Activated naive CD8-positive, alpha-beta T cell (primary cell): ENCODE measurements at regions not wholly inside any gene's neighbourhood (a gene's known extent, or its start where the extent isn't known, plus 50 kb on each side); places are given as distances from the start of the nearest gene placed in this dataset.

Experiments
- H3K27ac Mint-ChIP-seq: one replicate; pipeline ENCODE4 v1.8.0; 2021; ENCODE audit warnings: mixed read lengths
- H3K27me3 Mint-ChIP-seq: one replicate; pipeline ENCODE4 v1.8.0; 2021; ENCODE audit warnings: mixed read lengths
- H3K36me3 Mint-ChIP-seq: one replicate; pipeline ENCODE4 v1.8.0; 2021; ENCODE audit warnings: mixed read lengths
- H3K4me1 Mint-ChIP-seq: one replicate; pipeline ENCODE4 v1.8.0; 2021; ENCODE audit warnings: low read depth, mixed read lengths
- H3K4me3 Mint-ChIP-seq: one replicate; pipeline ENCODE4 v1.8.0; 2021; ENCODE audit warnings: mild to moderate bottlenecking, mixed read lengths
- H3K9me3 Mint-ChIP-seq: one replicate; pipeline ENCODE4 v1.8.0; 2021; ENCODE audit warnings: low read depth, mixed read lengths

GRCh38 chr14:97446087-97446486, 648.9 kb downstream of the VRK1 start:
- Mint-ChIP-seq H3K4me1 (peaks cover 24% of the 10 kb centered on the region), H3K27ac (no peak overlapping the region), H3K9me3 (no peaks in the 10 kb centered on the region), H3K27me3 (no peaks in the 10 kb centered on the region), H3K36me3 (no peaks in the 10 kb centered on the region), H3K4me3 (no peak overlapping the region)

DNA sequence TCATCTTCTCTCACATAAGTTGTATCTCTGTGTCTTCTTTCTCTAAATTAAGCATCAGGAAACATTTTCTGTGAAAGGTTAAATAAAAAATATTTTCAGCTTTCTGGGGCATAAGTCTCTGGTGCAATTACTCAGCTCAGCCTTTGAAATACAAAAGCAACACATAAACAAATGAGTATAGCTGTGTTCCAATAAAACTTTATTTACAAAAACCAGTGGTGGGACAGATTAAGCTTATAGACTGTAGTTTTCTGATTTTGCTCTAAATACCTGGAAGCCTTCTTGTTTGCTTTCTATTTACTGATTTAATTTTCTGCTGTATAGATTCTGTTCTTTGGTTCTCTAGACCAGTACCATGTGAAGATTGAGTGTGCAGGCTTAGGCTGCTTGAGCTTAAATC, 655.1 kb downstream of the VRK1 start:
- Mint-ChIP-seq H3K27ac (no peak overlapping the region), H3K27me3 (no peaks in the 10 kb centered on the region), H3K4me3 (no peak overlapping the region), H3K9me3 (no peaks in the 10 kb centered on the region), H3K36me3 (no peaks in the 10 kb centered on the region), H3K4me1 (peaks cover 13% of the 10 kb centered on the region)

- Mint-ChIP-seq H3K4me1 (peaks cover 30% of the 10 kb centered on the region), H3K9me3 (no peaks in the 10 kb centered on the region), H3K27ac (no peak overlapping the region), H3K4me3 (no peak overlapping the region), H3K36me3 (no peaks in the 10 kb centered on the region), H3K27me3 (no peaks in the 10 kb centered on the region)
Measured at GRCh38 chr14:97453991-97454390, 656.8 kb downstream of the VRK1 start.

GRCh38 chr14:97456462-97456861, 659.3 kb downstream of the VRK1 start:
- Mint-ChIP-seq H3K4me1 (peaks cover 42% of the 10 kb centered on the region), H3K27ac (peak overlapping the region; percentile 99), H3K4me3 (peak overlapping the region; percentile 95), H3K36me3 (peaks cover 11% of the 10 kb centered on the region), H3K27me3 (no peaks in the 10 kb centered on the region), H3K9me3 (no peaks in the 10 kb centered on the region)

DNA sequence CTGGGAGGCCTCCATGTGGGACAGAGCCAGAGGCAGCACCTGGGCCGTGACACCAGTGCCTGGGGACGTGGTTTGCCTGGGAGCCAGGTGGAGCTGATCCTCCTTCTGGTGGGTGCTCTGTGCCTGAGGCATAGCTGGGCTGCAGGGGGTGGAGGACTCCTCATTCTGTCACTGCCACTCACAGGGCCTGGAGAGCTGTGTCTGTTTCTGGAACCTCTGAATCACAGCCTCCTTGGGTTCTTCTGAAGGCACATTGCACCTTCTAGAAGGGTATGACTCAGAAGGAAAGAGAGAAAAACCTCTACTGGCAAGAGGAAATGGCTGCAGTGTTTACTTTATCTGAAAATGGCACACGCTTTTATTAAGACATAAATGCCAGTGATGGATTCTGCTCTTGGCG, 659.8 kb downstream of the VRK1 start:
- Mint-ChIP-seq H3K27me3 (no peaks in the 10 kb centered on the region), H3K9me3 (no peaks in the 10 kb centered on the region), H3K36me3 (peaks cover 16% of the 10 kb centered on the region), H3K4me1 (peaks cover 44% of the 10 kb centered on the region), H3K27ac (peak overlapping the region; percentile 99), H3K4me3 (peak overlapping the region; percentile 95)

DNA sequence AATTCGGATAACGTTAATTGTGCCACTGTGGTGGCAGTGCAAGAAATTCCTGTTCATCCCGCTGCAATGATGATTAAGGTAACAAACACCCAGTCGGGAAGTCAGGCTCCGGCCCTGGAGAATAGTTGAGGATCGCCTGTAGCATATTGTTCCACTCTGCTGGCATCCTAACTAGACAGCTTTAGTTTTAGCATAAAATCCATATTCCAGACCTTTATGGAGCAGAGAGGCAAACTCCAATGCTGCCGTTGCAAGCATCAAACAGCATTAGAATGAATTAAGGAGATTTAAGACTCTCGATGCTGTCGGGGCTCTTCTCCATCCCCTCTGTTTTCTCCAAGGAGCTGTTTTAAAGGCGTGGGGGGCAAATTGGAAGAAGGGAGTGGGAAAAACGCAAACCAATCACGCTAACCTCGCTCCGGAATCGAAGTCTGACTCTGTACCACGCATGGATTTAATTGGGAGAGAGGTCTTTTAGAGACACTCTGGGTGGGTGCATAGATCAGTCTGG, 660.4 kb downstream of the VRK1 start:
- Mint-ChIP-seq H3K27me3 (no peaks in the 10 kb centered on the region), H3K36me3 (peaks cover 23% of the 10 kb centered on the region), H3K27ac (peak overlapping the region; percentile 99), H3K4me3 (peak overlapping the region; percentile 95), H3K9me3 (no peaks in the 10 kb centered on the region), H3K4me1 (peaks cover 47% of the 10 kb centered on the region)

- Mint-ChIP-seq H3K9me3 (no peaks in the 10 kb centered on the region), H3K36me3 (peaks cover 29% of the 10 kb centered on the region), H3K27ac (peak overlapping the region; percentile 99), H3K4me1 (peaks cover 51% of the 10 kb centered on the region), H3K27me3 (no peaks in the 10 kb centered on the region), H3K4me3 (peak overlapping the region; percentile 95)
Measured at GRCh38 chr14:97458255-97458654, 661.1 kb downstream of the VRK1 start.

DNA sequence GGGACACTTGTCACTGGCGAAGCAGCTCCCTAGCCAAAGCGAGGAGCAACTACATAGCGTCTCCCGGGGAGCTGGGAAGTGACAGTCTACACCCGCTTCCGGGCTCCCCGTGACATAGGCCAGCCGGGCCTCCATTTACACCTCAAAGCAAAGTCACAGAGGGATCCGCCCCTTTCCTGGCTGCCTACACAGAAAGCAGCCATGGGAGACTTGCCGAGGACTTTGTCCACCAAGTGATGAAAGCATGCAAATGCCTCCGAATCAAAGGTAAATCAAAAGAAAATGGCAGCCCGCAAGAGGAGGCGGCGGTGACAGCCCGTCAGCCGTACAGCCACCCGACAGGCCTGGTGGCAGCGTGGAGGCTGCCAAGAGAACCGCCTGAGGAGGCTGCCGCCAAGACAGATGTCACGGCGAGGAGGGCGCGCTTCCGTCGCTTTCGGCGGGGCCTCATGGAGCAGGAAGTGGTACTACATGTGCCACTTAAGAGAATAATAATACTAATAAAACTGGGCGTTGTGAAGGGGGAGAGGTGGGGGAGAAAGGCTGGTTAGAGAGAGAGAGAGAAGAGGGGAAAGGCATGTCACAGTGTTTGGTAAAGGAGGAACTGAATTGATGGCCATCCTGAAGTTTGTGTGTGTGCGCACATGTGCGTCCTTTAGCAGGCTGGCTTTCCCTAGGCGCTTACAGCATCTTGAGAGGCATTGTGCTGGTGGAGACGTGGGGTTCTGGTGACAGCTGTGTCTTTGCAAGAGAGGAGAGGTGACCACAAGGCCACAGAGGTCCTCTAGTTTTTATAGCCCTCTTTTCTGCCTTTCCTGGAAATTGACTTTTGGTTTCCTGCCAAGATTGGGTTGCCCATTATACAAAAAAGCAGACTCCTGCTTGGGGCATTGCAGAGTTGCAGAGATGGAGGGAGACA, 661.7 kb downstream of the VRK1 start:
- Mint-ChIP-seq H3K4me1 (peaks cover 51% of the 10 kb centered on the region), H3K4me3 (peak overlapping the region; percentile 95)

DNA sequence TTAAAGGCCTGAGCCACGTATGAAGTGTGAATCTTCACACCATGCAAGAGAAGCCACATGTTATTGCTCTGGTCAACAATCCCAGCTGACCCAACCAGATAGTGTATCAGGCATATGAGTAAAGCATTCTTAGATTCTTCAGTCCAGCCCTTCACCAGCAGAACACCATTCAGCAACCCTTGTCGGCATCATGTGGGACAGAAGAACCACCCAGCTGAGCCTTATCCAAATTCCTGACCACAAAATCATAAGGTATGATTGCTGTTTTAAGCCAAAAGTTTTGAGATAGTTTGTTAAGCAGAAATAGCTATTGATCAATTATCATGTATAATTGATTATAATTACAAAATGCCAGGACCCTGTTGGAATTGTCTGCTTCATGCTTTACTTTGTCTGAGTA, 664.9 kb downstream of the VRK1 start:
- no peak overlapping the region for H3K27ac Mint-ChIP-seq
- no peaks in the 10 kb centered on the region for H3K27me3 Mint-ChIP-seq
- H3K36me3 Mint-ChIP-seq: peaks cover 46% of the 10 kb centered on the region
- no peak overlapping the region for H3K4me3 Mint-ChIP-seq
- no peaks in the 10 kb centered on the region for H3K9me3 Mint-ChIP-seq
- H3K4me1 Mint-ChIP-seq: peaks cover 55% of the 10 kb centered on the region

More for the DNA sequence above, 661.7 kb downstream of the VRK1 start:
- H3K9me3 Mint-ChIP-seq: no peaks in the 10 kb centered on the region
- H3K27me3 Mint-ChIP-seq: no peaks in the 10 kb centered on the region
- peak overlapping the region; percentile 99 for H3K27ac Mint-ChIP-seq
- peaks cover 32% of the 10 kb centered on the region for H3K36me3 Mint-ChIP-seq

GRCh38 chr14:97468220-97468619, 671.0 kb downstream of the VRK1 start:
- peaks cover 33% of the 10 kb centered on the region for H3K4me1 Mint-ChIP-seq
- H3K27ac Mint-ChIP-seq: peak overlapping the region; percentile 18
- no peaks in the 10 kb centered on the region for H3K27me3 Mint-ChIP-seq
- no peaks in the 10 kb centered on the region for H3K9me3 Mint-ChIP-seq
- H3K4me3 Mint-ChIP-seq: no peak overlapping the region
- H3K36me3 Mint-ChIP-seq: peaks cover 48% of the 10 kb centered on the region

GRCh38 chr14:97477353-97477752, 680.2 kb downstream of the VRK1 start:
- Mint-ChIP-seq H3K36me3 (peaks cover 11% of the 10 kb centered on the region), H3K27ac (no peak overlapping the region), H3K4me1 (peaks cover 5% of the 10 kb centered on the region), H3K4me3 (no peak overlapping the region), H3K9me3 (no peaks in the 10 kb centered on the region), H3K27me3 (no peaks in the 10 kb centered on the region)

DNA sequence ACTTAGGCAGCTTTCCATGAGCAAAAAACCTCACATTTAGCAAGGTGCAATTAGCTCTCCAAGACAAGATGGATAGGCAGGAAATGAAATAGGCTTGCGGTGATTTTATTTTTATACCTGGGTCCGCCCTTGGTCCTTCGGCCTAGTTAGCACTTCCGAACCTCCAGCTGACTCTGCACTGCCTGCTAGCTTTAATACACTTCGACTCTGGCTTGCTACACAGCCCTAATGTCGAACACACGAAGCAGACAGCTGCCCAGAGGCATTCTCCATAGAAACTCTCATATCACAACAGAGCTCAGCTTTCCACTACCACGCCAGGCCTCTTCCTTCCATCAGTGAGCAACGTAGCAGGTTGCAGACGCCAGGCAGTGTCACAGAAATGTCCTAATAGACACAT, 688.0 kb downstream of the VRK1 start:
- Mint-ChIP-seq H3K27ac (no peak overlapping the region), H3K9me3 (no peaks in the 10 kb centered on the region), H3K27me3 (no peaks in the 10 kb centered on the region), H3K4me3 (no peak overlapping the region), H3K36me3 (peaks cover 3% of the 10 kb centered on the region), H3K4me1 (peaks cover 6% of the 10 kb centered on the region)

GRCh38 chr14:97486601-97487120, 689.5 kb downstream of the VRK1 start:
- Mint-ChIP-seq H3K4me1 (peaks cover 5% of the 10 kb centered on the region), H3K27ac (no peak overlapping the region), H3K27me3 (no peaks in the 10 kb centered on the region), H3K4me3 (no peak overlapping the region), H3K36me3 (peaks cover 3% of the 10 kb centered on the region), H3K9me3 (no peaks in the 10 kb centered on the region)

DNA sequence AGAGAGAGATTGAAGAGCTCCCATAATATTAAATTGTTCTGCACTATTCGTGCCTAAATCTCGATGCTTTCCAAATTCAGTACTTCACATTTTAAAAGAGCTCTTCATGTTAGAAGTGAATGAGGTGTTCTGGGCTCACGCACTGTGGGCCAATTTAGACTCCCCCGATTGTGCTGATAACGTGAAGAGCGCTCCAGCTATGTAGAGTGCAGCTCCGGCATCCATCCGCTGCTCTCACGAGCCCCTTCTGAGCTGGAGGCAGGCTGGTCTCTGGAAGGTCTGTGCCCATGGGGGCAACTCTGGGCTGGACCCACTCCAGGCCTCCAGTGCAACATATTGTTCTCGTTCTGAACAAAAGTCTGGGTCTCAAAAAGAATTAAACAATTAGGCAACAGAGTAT, 692.6 kb downstream of the VRK1 start:
- Mint-ChIP-seq H3K36me3 (peaks cover 14% of the 10 kb centered on the region), H3K27ac (no peak overlapping the region), H3K9me3 (peaks cover 13% of the 10 kb centered on the region), H3K4me3 (no peak overlapping the region), H3K27me3 (no peaks in the 10 kb centered on the region), H3K4me1 (peaks cover 5% of the 10 kb centered on the region)

- Mint-ChIP-seq H3K27ac (no peak overlapping the region), H3K4me1 (peaks cover 5% of the 10 kb centered on the region), H3K36me3 (peaks cover 14% of the 10 kb centered on the region), H3K4me3 (no peak overlapping the region), H3K27me3 (no peaks in the 10 kb centered on the region), H3K9me3 (peaks cover 13% of the 10 kb centered on the region)
Measured at GRCh38 chr14:97490521-97491070, 693.4 kb downstream of the VRK1 start.
